ENCODE measurements at regions not wholly inside any gene's neighbourhood (a gene's known extent, or its start where the extent isn't known, plus 50 kb on each side); places are given as distances from the start of the nearest gene placed in this dataset.

DNA sequence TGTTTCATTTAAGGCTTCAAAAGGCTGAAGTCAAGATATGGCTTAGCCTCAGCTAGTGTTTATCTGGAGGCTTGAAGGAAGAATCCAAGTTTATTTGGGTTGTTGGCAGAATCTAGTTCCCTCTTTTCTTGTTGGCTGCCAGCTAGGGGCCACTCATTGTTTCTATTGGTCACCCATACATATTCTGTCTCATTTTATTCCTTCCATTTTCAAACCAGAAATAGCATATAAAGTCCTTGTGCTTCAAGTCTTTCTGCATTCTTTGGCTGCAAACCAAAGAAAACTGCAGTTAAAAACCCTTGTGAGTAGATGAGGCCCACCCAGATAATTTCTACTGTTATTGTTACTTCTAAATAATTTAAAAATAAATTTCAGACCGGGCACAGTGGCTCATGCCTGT, 301.7 kb downstream of the OXSM start:
- H3K9ac ChIP-seq (replicated peaks in 1 of 4; ENCODE audit: extremely low read depth in 1 of 4, low read depth in 3 of 4, low read length in 3 of 4), result no peak overlapping the region
- H3K4me3 ChIP-seq (ENCODE audit: extremely low read depth in 1 of 4, insufficient read depth in 2 of 4, low read depth in 3 of 4, low read length in 4 of 4), result no peak overlapping the region
- no peaks in the 10 kb centered on the region for H3K27me3 ChIP-seq (replicated peaks in 1 of 4; ENCODE audit: control insufficient read depth in 3 of 4, extremely low read depth in 1 of 4, insufficient read depth in 3 of 4, low read length in 3 of 4)
- H2AFZ ChIP-seq (ENCODE audit: low read length), result no peak overlapping the region
- H4K20me1 ChIP-seq (replicated peaks in 1 of 2; ENCODE audit: control insufficient read depth in 1 of 2, insufficient read depth in 2 of 2, low read length in 2 of 2), result no peaks in the 10 kb centered on the region
- FAIRE-seq, result no peak
- DNase-seq (ENCODE audit: low read depth in 1 of 2, low spot score in 2 of 2), result no peak
- H3K79me2 ChIP-seq (ENCODE audit: control insufficient read depth in 1 of 2, insufficient read depth in 2 of 2, low read length in 2 of 2), result no peaks in the 10 kb centered on the region
- H2AK5ac ChIP-seq (ENCODE audit: low read depth, low read length), result no peak overlapping the region
- no peaks in the 10 kb centered on the region for H3K4me1 ChIP-seq (replicated peaks in 1 of 4; ENCODE audit: control insufficient read depth in 3 of 4, insufficient read depth in 4 of 4, low read length in 3 of 4)
- H3K4me2 ChIP-seq (ENCODE audit: insufficient read depth in 1 of 2, low read depth in 2 of 2, low read length in 2 of 2), result no peak overlapping the region
- H2BK5ac ChIP-seq (ENCODE audit: low read depth, low read length), result no peak overlapping the region
- H3K27ac ChIP-seq (ENCODE audit: low read depth, low read length), result no peak overlapping the region
- no peak overlapping the region for H3K56ac ChIP-seq (replicated peaks; ENCODE audit: insufficient read length, low read depth, low read length)
- H3K18ac ChIP-seq (ENCODE audit: extremely low read depth, low read length), result no peak overlapping the region
- no peak overlapping the region for H2BK120ac ChIP-seq (replicated peaks; ENCODE audit: low read depth, low read length)
- H4K5ac ChIP-seq (ENCODE audit: insufficient read length, low read depth, low read length), result no peak overlapping the region
- no peak overlapping the region for H2BK20ac ChIP-seq (ENCODE audit: low read length)
- no peak overlapping the region for H3K4ac ChIP-seq (replicated peaks; ENCODE audit: insufficient read length, low read depth, low read length)
- H3K79me1 ChIP-seq (ENCODE audit: low read depth, low read length), result no peaks in the 10 kb centered on the region
- POLR2A ChIA-PET (ENCODE audit: partially characterized antibody), result no interaction called here
- peaks cover 24% of the 10 kb centered on the region in 2 experiments for H3K9me3 ChIP-seq (ENCODE audit: insufficient read depth in 2 of 2, low read depth in 1 of 2, low read length in 1 of 2)
- H3K36me3 ChIP-seq (ENCODE audit: control insufficient read depth in 2 of 4, insufficient read depth in 4 of 4, low read length in 3 of 4), result no peaks in the 10 kb centered on the region; a peak in 1 of 8 replicates
- no peak overlapping the region for H2BK12ac ChIP-seq (ENCODE audit: low read depth, low read length)
- no peak overlapping the region for H4K91ac ChIP-seq (replicated peaks; ENCODE audit: insufficient read length, low read length)
- H3K23me2 ChIP-seq (ENCODE audit: low read depth, low read length), result no peaks in the 10 kb centered on the region
- no peak overlapping the region for H2BK15ac ChIP-seq (ENCODE audit: low read length)
- no peak overlapping the region for H3K23ac ChIP-seq (ENCODE audit: insufficient read length)
- WGBS, 2 experiments (ENCODE audit: extremely low coverage in 1 of 2, insufficient coverage in 1 of 2, insufficient read length in 1 of 2, insufficient replicate concordance in 2 of 2, low coverage in 1 of 2, low lambda C conversion rate in 2 of 2, missing lambda C conversion rate in 1 of 2), result 73% methylated on average over 1 of the region's 1 CpG; no CpG with 5 or more reads in 1 of the 2 experiments
- H4K8ac ChIP-seq (ENCODE audit: extremely low read depth, insufficient read depth, low read length), result no peak overlapping the region
- TF ChIP-seq, protein P1, sequence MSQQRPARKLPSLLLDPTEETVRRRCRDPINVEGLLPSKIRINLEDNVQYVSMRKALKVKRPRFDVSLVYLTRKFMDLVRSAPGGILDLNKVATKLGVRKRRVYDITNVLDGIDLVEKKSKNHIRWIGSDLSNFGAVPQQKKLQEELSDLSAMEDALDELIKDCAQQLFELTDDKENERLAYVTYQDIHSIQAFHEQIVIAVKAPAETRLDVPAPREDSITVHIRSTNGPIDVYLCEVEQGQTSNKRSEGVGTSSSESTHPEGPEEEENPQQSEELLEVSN (IDR thresholded peaks at IDR 0.05), result no peak
- no peak for TF ChIP-seq GABPA (IDR thresholded peaks at IDR 0.05; ENCODE audit: borderline replicate concordance, insufficient read depth, low read length)
- TF ChIP-seq TAF1 (IDR thresholded peaks at IDR 0.05; ENCODE audit: low read depth, low read length), result no peak
- no peak for TF ChIP-seq MAFK (IDR thresholded peaks at IDR 0.05; ENCODE audit: low read depth, low read length)
- TF ChIP-seq EZH2 (IDR thresholded peaks at IDR 0.05; ENCODE audit: low read depth, low read length, severe bottlenecking), result no peak
- TF ChIP-seq BCL11A (IDR thresholded peaks at IDR 0.05; ENCODE audit: low read depth in 2 of 2, low read length in 2 of 2), result no peak
- no peak for TF ChIP-seq SIX5 (IDR thresholded peaks at IDR 0.05; ENCODE audit: low read depth, low read length)
- H3K14ac ChIP-seq (ENCODE audit: insufficient read length), result no peak overlapping the region
- CTCF ChIA-PET (ENCODE audit: partially characterized antibody), result interaction anchor here (1.7 kb wide), 1 partner anchor 27 kb away, joined by 3 read pairs; no protein-coding TSS in a partner anchor
